Mesenchymal stem cell (in vitro differentiated cells and primary cell): ENCODE measurements at regions not wholly inside any gene's neighbourhood (a gene's known extent, or its start where the extent isn't known, plus 50 kb on each side); places are given as distances from the start of the nearest gene placed in this dataset.

ENCODE experiments used
- DNase-seq: peaks from one replicate; pipeline ENCODE4 v3.0.0-alpha.2; 2013
- H2AFZ ChIP-seq: one replicate; pipeline ENCODE4 v1.6.1; 2013; ENCODE audit warnings: low read depth, mild to moderate bottlenecking, control low read depth, inconsistent platforms, low read length, moderate library complexity
- H2AK5ac ChIP-seq: 2 replicates; pipeline ENCODE4 v1.6.1; 2013; ENCODE audit warnings: low read length, moderate library complexity, mild to moderate bottlenecking, inconsistent platforms; ENCODE audit not compliant: severe bottlenecking
- H2BK120ac ChIP-seq: one replicate; pipeline ENCODE4 v1.6.1; 2013; ENCODE audit warnings: low read depth, mild to moderate bottlenecking, inconsistent platforms, low read length, moderate library complexity
- H2BK12ac ChIP-seq, 2 experiments: one replicate each; pipeline ENCODE4 v1.6.1; 2013; ENCODE audit warnings: inconsistent platforms in 2 of 2, low read length in 2 of 2, mild to moderate bottlenecking in 2 of 2, moderate library complexity in 2 of 2, control low read depth in 1 of 2
- H2BK15ac ChIP-seq: one replicate; pipeline ENCODE4 v1.6.1; 2013; ENCODE audit warnings: mild to moderate bottlenecking, low read depth, inconsistent platforms; ENCODE audit not compliant: poor library complexity, severe bottlenecking
- H2BK5ac ChIP-seq: 2 replicates; pipeline ENCODE4 v1.6.1; 2013; ENCODE audit warnings: low read depth, mild to moderate bottlenecking, low read length, control low read depth, inconsistent platforms; ENCODE audit not compliant: poor library complexity, severe bottlenecking
- H3K14ac ChIP-seq, 2 experiments: one replicate each; pipeline ENCODE4 v1.6.1; 2013; ENCODE audit warnings: inconsistent platforms in 2 of 2, low read length in 2 of 2, control low read depth in 1 of 2, mild to moderate bottlenecking in 1 of 2, moderate library complexity in 1 of 2
- H3K18ac ChIP-seq, 2 experiments: one replicate each; pipeline ENCODE4 v1.6.1; 2013; ENCODE audit warnings: inconsistent platforms in 2 of 2, low read length in 2 of 2, control low read depth in 1 of 2, low read depth in 1 of 2, mild to moderate bottlenecking in 1 of 2
- H3K23ac ChIP-seq, 2 experiments: one replicate each; pipeline ENCODE4 v1.6.1; 2013; ENCODE audit warnings: inconsistent platforms in 2 of 2, low read length in 2 of 2, mild to moderate bottlenecking in 2 of 2, moderate library complexity in 2 of 2, control low read depth in 1 of 2
- H3K27ac ChIP-seq: 2 replicates; pipeline ENCODE4 v1.5.1; 2013; ENCODE audit warnings: mild to moderate bottlenecking, moderate library complexity, low read length, control low read depth, inconsistent platforms; ENCODE audit not compliant: poor library complexity, severe bottlenecking
- H3K27me3 ChIP-seq, 2 experiments: 2 replicates each; pipeline versions ENCODE4 v1.6.1 to v1.7.0; 2013; ENCODE audit warnings: low read length in 2 of 2, mild to moderate bottlenecking in 2 of 2, moderate library complexity in 2 of 2, control low read depth in 1 of 2, inconsistent platforms in 1 of 2; ENCODE audit not compliant: control insufficient read depth in 1 of 2, insufficient read depth in 1 of 2
- H3K36me3 ChIP-seq, 2 experiments: 2 replicates each; pipeline versions ENCODE4 v1.6.1 to v1.7.0; 2013; ENCODE audit warnings: low read length in 2 of 2, control low read depth in 1 of 2, inconsistent platforms in 1 of 2, low read depth in 1 of 2, mild to moderate bottlenecking in 1 of 2; ENCODE audit not compliant: insufficient read depth in 2 of 2, control insufficient read depth in 1 of 2
- H3K4ac ChIP-seq, 2 experiments: one replicate each; pipeline ENCODE4 v1.6.1; 2013; ENCODE audit warnings: inconsistent platforms in 2 of 2, low read length in 2 of 2, mild to moderate bottlenecking in 2 of 2, moderate library complexity in 2 of 2, control low read depth in 1 of 2, low read depth in 1 of 2
- H3K4me1 ChIP-seq: 2 replicates; pipeline ENCODE4 v1.6.1; 2013; ENCODE audit warnings: low read depth, low read length, control low read depth; ENCODE audit not compliant: control insufficient read depth, insufficient read depth
- H3K4me2 ChIP-seq: 2 replicates; pipeline ENCODE4 v1.6.1; 2013; ENCODE audit warnings: low read length, mild to moderate bottlenecking, inconsistent platforms; ENCODE audit not compliant: poor library complexity, severe bottlenecking
- H3K4me3 ChIP-seq, 2 experiments: 2 replicates each; pipeline versions ENCODE4 v1.5.1 to v1.7.0; 2013; ENCODE audit warnings: low read length in 2 of 2, mild to moderate bottlenecking in 2 of 2, control low read depth in 1 of 2, low read depth in 1 of 2; ENCODE audit not compliant: insufficient read depth in 1 of 2
- H3K79me1 ChIP-seq: replicated peaks from 2 replicates; pipeline ENCODE4 v1.6.1; 2013; ENCODE audit warnings: mild to moderate bottlenecking, control low read depth, low read length, inconsistent platforms; ENCODE audit not compliant: poor library complexity, severe bottlenecking
- H3K9ac ChIP-seq: 2 replicates; pipeline ENCODE4 v1.7.0; 2013; ENCODE audit warnings: mild to moderate bottlenecking, low read length, moderate library complexity
- H3K9me3 ChIP-seq: 2 replicates; pipeline ENCODE4 v1.7.0; 2013; ENCODE audit warnings: mild to moderate bottlenecking, low read length; ENCODE audit not compliant: control insufficient read depth
- H4K8ac ChIP-seq: one replicate; pipeline ENCODE4 v1.6.1; 2013; ENCODE audit warnings: inconsistent platforms, mild to moderate bottlenecking, low read length, moderate library complexity
- H4K91ac ChIP-seq: one replicate; pipeline ENCODE4 v1.6.1; 2013; ENCODE audit warnings: mild to moderate bottlenecking, low read length, inconsistent platforms
- WGBS: methylation state at CpG from one replicate; pipeline ENCODE4 v1.1.7; 2013; ENCODE audit warnings: mixed read lengths; 5-methylcytosine and 5-hydroxymethylcytosine counted together

GRCh38 chr13:95434111-95434510 is 118.4 kb upstream of the CLDN10 start:
- Histone ChIP-seq H3K27me3 (no peaks in the 10 kb centered on the region), H3K79me1 (no peaks in the 10 kb centered on the region), H3K27ac (no peak overlapping the region), H3K18ac (no peak overlapping the region), H3K4me3 (no peak overlapping the region), H3K36me3 (no peaks in the 10 kb centered on the region), H2AFZ (no peak overlapping the region), H3K9me3 (no peaks in the 10 kb centered on the region), H3K4ac (no peak overlapping the region), H4K91ac (no peak overlapping the region), H2BK12ac (no peak overlapping the region), H2BK5ac (no peak overlapping the region), H4K8ac (no peak overlapping the region), H2BK120ac (no peak overlapping the region), H2BK15ac (no peak overlapping the region), H3K14ac (no peak overlapping the region), H2AK5ac (no peak overlapping the region), H3K4me2 (no peak overlapping the region), H3K23ac (no peak overlapping the region), H3K9ac (no peak overlapping the region), H3K4me1 (no peaks in the 10 kb centered on the region)
- DNase-seq: no peak

DNA sequence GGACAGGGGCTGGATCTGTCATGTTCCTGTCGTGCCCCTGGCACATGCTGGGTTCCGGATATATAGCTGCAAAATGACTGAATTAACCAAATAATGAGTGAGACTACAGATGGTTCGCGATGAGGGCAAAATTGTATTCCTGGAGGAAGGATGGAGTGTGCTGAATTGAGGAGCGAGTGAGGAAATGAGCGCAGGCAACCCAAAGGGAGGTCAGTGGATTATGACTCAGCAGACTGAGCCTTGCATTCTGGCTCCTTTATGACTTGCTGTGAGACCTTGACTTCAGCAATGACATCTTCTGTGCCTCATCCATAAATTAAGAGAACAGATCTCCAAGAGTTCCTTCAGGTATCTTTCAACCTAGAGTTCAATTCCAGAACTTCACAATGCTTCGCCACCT is 115.0 kb upstream of the CLDN10 start:
- no peaks in the 10 kb centered on the region for H3K9me3 ChIP-seq
- H2BK12ac ChIP-seq: no peak overlapping the region
- no peak overlapping the region for H2BK15ac ChIP-seq
- H4K8ac ChIP-seq: no peak overlapping the region
- H2AFZ ChIP-seq: no peak overlapping the region
- peak; percentile 13 for DNase-seq
- peaks cover 8 to 13% of the 10 kb centered on the region in 2 experiments for H3K27me3 ChIP-seq
- 86% methylated on average over 6 of the region's 7 CpGs for WGBS
- no peak overlapping the region for H4K91ac ChIP-seq
- H3K4me3 ChIP-seq: no peak overlapping the region
- H3K23ac ChIP-seq: no peak overlapping the region
- H3K14ac ChIP-seq: no peak overlapping the region
- no peak overlapping the region for H3K4me2 ChIP-seq
- H3K36me3 ChIP-seq: no peaks in the 10 kb centered on the region
- no peak overlapping the region for H3K18ac ChIP-seq
- H3K27ac ChIP-seq: no peak overlapping the region
- no peaks in the 10 kb centered on the region for H3K79me1 ChIP-seq
- H3K9ac ChIP-seq: no peak overlapping the region
- H3K4ac ChIP-seq: no peak overlapping the region
- H2BK5ac ChIP-seq: no peak overlapping the region
- no peak overlapping the region for H2AK5ac ChIP-seq
- no peak overlapping the region for H2BK120ac ChIP-seq
- H3K4me1 ChIP-seq: no peaks in the 10 kb centered on the region

GRCh38 chr13:95438297-95438696 is 114.2 kb upstream of the CLDN10 start:
- H3K36me3 ChIP-seq: no peaks in the 10 kb centered on the region
- no peak overlapping the region for H3K4me2 ChIP-seq
- peak overlapping the region; percentile 39 for H4K91ac ChIP-seq
- no peak overlapping the region for H3K14ac ChIP-seq
- no peak overlapping the region for H3K4me3 ChIP-seq
- no peak overlapping the region for H2BK120ac ChIP-seq
- no peak overlapping the region for H3K4ac ChIP-seq
- no peak overlapping the region for H2BK15ac ChIP-seq
- no peak overlapping the region for H3K9ac ChIP-seq
- no peak overlapping the region for H2AFZ ChIP-seq
- WGBS: no CpG with 5 or more reads among the region's 1 CpG
- no peaks in the 10 kb centered on the region for H3K4me1 ChIP-seq
- H2BK5ac ChIP-seq: no peak overlapping the region
- peak; percentile 11 for DNase-seq
- no peaks in the 10 kb centered on the region for H3K9me3 ChIP-seq
- H3K18ac ChIP-seq: peak overlapping the region in 1 of 2 experiments; percentile 21
- H3K23ac ChIP-seq: peak overlapping the region in 1 of 2 experiments; percentile 59
- H3K27me3 ChIP-seq: peaks cover 13 to 17% of the 10 kb centered on the region in 2 experiments
- no peak overlapping the region for H2AK5ac ChIP-seq
- no peak overlapping the region for H2BK12ac ChIP-seq
- no peaks in the 10 kb centered on the region for H3K79me1 ChIP-seq
- H3K27ac ChIP-seq: no peak overlapping the region
- H4K8ac ChIP-seq: no peak overlapping the region

- Histone ChIP-seq H3K36me3 (no peaks in the 10 kb centered on the region), H2BK12ac (no peak overlapping the region), H3K4ac (no peak overlapping the region), H4K8ac (no peak overlapping the region), H2BK5ac (no peak overlapping the region), H3K14ac (no peak overlapping the region), H3K23ac (no peak overlapping the region), H3K4me1 (no peaks in the 10 kb centered on the region), H3K27ac (no peak overlapping the region), H3K27me3 (peaks cover 30 to 36% of the 10 kb centered on the region in 2 experiments), H3K4me2 (no peak overlapping the region), H2BK120ac (no peak overlapping the region), H2AK5ac (no peak overlapping the region), H2AFZ (no peak overlapping the region), H4K91ac (no peak overlapping the region), H3K4me3 (no peak overlapping the region), H2BK15ac (no peak overlapping the region), H3K9ac (no peak overlapping the region), H3K79me1 (no peaks in the 10 kb centered on the region), H3K18ac (no peak overlapping the region), H3K9me3 (no peaks in the 10 kb centered on the region)
- WGBS: 96% methylated on average over 7 of the region's 7 CpGs
- DNase-seq: no peak
These were observed 112.0 kb upstream of the CLDN10 start for GRCh38 chr13:95440441-95441088.
